Right lobe of liver (tissue), 6 donors: ENCODE measurements at regions not wholly inside any gene's neighbourhood (a gene's known extent, or its start where the extent isn't known, plus 50 kb on each side); places are given as distances from the start of the nearest gene placed in this dataset.

Experiments used
- ATAC-seq, 4 donors: fragments of 200-7000 bp; cut with Tn5 transposase; one replicate each; pipeline ENCODE4 v1.9.1; 2020; ENCODE audit warnings: mild to moderate bottlenecking in 4 of 4, moderate library complexity in 4 of 4
- DNase-seq, 3 donors: peaks; one replicate each; pipeline ENCODE4 v3.0.0-alpha.2; 2020
- H3K27ac ChIP-seq, 3 donors: fragments of 200-600 bp; one replicate each; pipeline ENCODE4 v1.8.0; 2022
- H3K27me3 ChIP-seq, 2 donors: fragments of 200-600 bp; one replicate each; pipeline ENCODE4 v1.8.0; 2022
- H3K36me3 ChIP-seq, 4 donors: fragments of 200-600 bp; sonication (generic) in 1 of 4; one replicate each; pipeline versions ENCODE4 v1.5.1 to v1.8.0; 2017 to 2022; ENCODE audit warnings: control low read depth in 1 of 4
- H3K4me1 ChIP-seq, 4 donors: fragments of 200-600 bp; sonication (generic) in 1 of 4; one replicate each; pipeline versions ENCODE4 v1.5.1 to v1.8.0; 2017 to 2022; ENCODE audit warnings: control low read depth in 1 of 4
- H3K4me3 ChIP-seq, 3 donors: fragments of 200-600 bp; one replicate each; pipeline ENCODE4 v1.8.0; 2022
- H3K9me3 ChIP-seq, 4 donors: fragments of 200-600 bp; sonication (generic) in 1 of 4; one replicate each; pipeline versions ENCODE4 v1.5.1 to v1.8.0; 2017 to 2022; ENCODE audit warnings: control low read depth in 1 of 4
- CTCF ChIP-seq, 4 donors: fragments of 200-600 bp in 3 of 4; fragments of 450-650 bp in 1 of 4; IDR thresholded peaks; one replicate each; pipeline versions ENCODE4 v1.5.1 to v1.8.0; 2016 to 2022; ENCODE audit warnings: antibody characterized with exemption in 4 of 4, mild to moderate bottlenecking in 2 of 4
- POLR2A ChIP-seq: fragments of 450-650 bp; IDR thresholded peaks from one replicate; pipeline ENCODE4 v1.6.1; 2017; ENCODE audit warnings: antibody characterized with exemption, mild to moderate bottlenecking
- WGBS: methylation state at CpG from one replicate; pipeline ENCODE4 v1.1.6; 2018; ENCODE audit warnings: low coverage, low lambda C conversion rate; ENCODE audit not compliant: insufficient coverage; ENCODE audit errors: missing lambda C conversion rate; 5-methylcytosine and 5-hydroxymethylcytosine counted together
- intact Hi-C, 2 donors: fragments of 100-400 bp; cut with DNase I; formaldehyde crosslinking; loops; one replicate each; pipeline versions ENCODE4 v1.11.2 to v1.14.1; 2022
- donor health status: DM: no; HTN: yes; CAD: no.
- donor health status: DM: no; HTN: no; CAD: no.
- donor health status: DM: no; HTN: no; CAD: no.
- donor health status: DM: no; HTN: yes; CAD: no.
- donor health status: DM: no; HTN: yes; CAD: no.

- no peak for ATAC-seq
Measured at GRCh38 chr5:136491806-136492205, 126.5 kb upstream of the TRPC7 start.

GRCh38 chr5:136484808-136485325 is 119.5 kb upstream of the TRPC7 start:
- Histone ChIP-seq H3K4me1 (no peaks in the 10 kb centered on the region), H3K9me3 (no peaks in the 10 kb centered on the region), H3K36me3 (no peaks in the 10 kb centered on the region), H3K4me3 (no peak overlapping the region), H3K27me3 (no peaks in the 10 kb centered on the region), H3K27ac (no peak overlapping the region)
- DNase-seq, result no peak
- no peak for ATAC-seq
- WGBS, result 80% methylated on average over 3 of the region's 3 CpGs
- intact Hi-C loops, result no loop called here
- TF ChIP-seq POLR2A (no peak), CTCF (IDR thresholded peaks at IDR 0.05) (no peak)

More at GRCh38 chr5:136491806-136492205, 126.5 kb upstream of the TRPC7 start:
- TF ChIP-seq POLR2A (no peak), CTCF (IDR thresholded peaks at IDR 0.05) (no peak)
- H3K9me3 ChIP-seq, result no peaks in the 10 kb centered on the region
- H3K4me3 ChIP-seq, result no peak overlapping the region
- DNase-seq, result no peak
- WGBS, result 64% methylated on average over 3 of the region's 3 CpGs
- no peak overlapping the region for H3K27ac ChIP-seq
- H3K27me3 ChIP-seq, result no peaks in the 10 kb centered on the region
- no peaks in the 10 kb centered on the region for H3K36me3 ChIP-seq
- H3K4me1 ChIP-seq, result no peaks in the 10 kb centered on the region
- intact Hi-C loops, result no loop called here

GRCh38 chr5:136482206-136482605 is 116.9 kb upstream of the TRPC7 start:
- no peak overlapping the region for H3K27ac ChIP-seq
- no peak for TF ChIP-seq CTCF (IDR thresholded peaks at IDR 0.05)
- no peak for TF ChIP-seq POLR2A
- no peaks in the 10 kb centered on the region for H3K27me3 ChIP-seq
- intact Hi-C loops, result no loop called here
- no peak for DNase-seq
- no peaks in the 10 kb centered on the region for H3K4me1 ChIP-seq
- ATAC-seq, result no peak
- H3K4me3 ChIP-seq, result no peak overlapping the region
- H3K36me3 ChIP-seq, result no peaks in the 10 kb centered on the region
- no peaks in the 10 kb centered on the region for H3K9me3 ChIP-seq
- 85% methylated on average over 2 of the region's 2 CpGs for WGBS

- H3K9me3 ChIP-seq, result no peaks in the 10 kb centered on the region
- 32% methylated on average over 3 of the region's 3 CpGs for whole genome bisulfite sequencing
- TF ChIP-seq POLR2A (no peak), CTCF (IDR thresholded peaks at IDR 0.05) (no peak)
- H3K36me3 ChIP-seq, result no peaks in the 10 kb centered on the region
- H3K4me3 ChIP-seq, result no peak overlapping the region
- no peak overlapping the region for H3K27ac ChIP-seq
- H3K27me3 ChIP-seq, result no peaks in the 10 kb centered on the region
- DNase-seq (no peak), ATAC-seq (no peak)
- intact Hi-C loops, result no loop called here
- no peaks in the 10 kb centered on the region for H3K4me1 ChIP-seq
Measured at GRCh38 chr5:136474466-136474865, 109.1 kb upstream of the TRPC7 start.

- Histone ChIP-seq H3K27me3 (no peaks in the 10 kb centered on the region), H3K4me3 (no peak overlapping the region), H3K27ac (no peak overlapping the region), H3K36me3 (no peaks in the 10 kb centered on the region), H3K4me1 (no peaks in the 10 kb centered on the region), H3K9me3 (no peaks in the 10 kb centered on the region)
- intact Hi-C loops, result no loop called here
- TF ChIP-seq CTCF (IDR thresholded peaks at IDR 0.05), result no peak
- no peak for TF ChIP-seq POLR2A
- no peak for ATAC-seq
- WGBS, result 65% methylated on average over 1 of the region's 1 CpG
- DNase-seq, result no peak
Measured at GRCh38 chr5:136467632-136468031, 102.3 kb upstream of the TRPC7 start.
